ENCODE measurements at regions not wholly inside any gene's neighbourhood (a gene's known extent, or its start where the extent isn't known, plus 50 kb on each side); places are given as distances from the start of the nearest gene placed in this dataset.
"Not testable (repeated sequence)": the region's sequence is repeated elsewhere in the genome, so short reads cannot be mapped to it uniquely, and the experiment has no call there.

- no peak for DNase-seq
These were observed 150.0 kb downstream of the ADSS2 start for GRCh38 chr1:244301595-244302130.

GRCh38 chr1:244302876-244303609 lies 148.7 kb downstream of the ADSS2 start:
- no peak for DNase-seq

- DNase-seq = no peak
These were observed 148.1 kb downstream of the ADSS2 start for GRCh38 chr1:244303610-244303969.

- no peak for DNase-seq
These were observed 147.6 kb downstream of the ADSS2 start for GRCh38 chr1:244304156-244304555.

GRCh38 chr1:244304656-244305055 lies 147.1 kb downstream of the ADSS2 start:
- no peak for DNase-seq

GRCh38 chr1:244305776-244306341 lies 145.8 kb downstream of the ADSS2 start:
- DNase-seq = no peak

- DNase-seq = no peak
These were observed 145.2 kb downstream of the ADSS2 start for GRCh38 chr1:244306544-244306943.

GRCh38 chr1:244309191-244309590 lies 142.5 kb downstream of the ADSS2 start:
- DNase-seq = not testable (repeated sequence)

GRCh38 chr1:244311784-244312532 lies 139.8 kb downstream of the ADSS2 start:
- DNase-seq = no peak

- no peak for DNase-seq
These were observed 138.4 kb downstream of the ADSS2 start for GRCh38 chr1:244313346-244313745.

- DNase-seq = no peak
These were observed 136.7 kb downstream of the ADSS2 start for GRCh38 chr1:244314921-244315559.

GRCh38 chr1:244315996-244316395 lies 135.7 kb downstream of the ADSS2 start:
- DNase-seq = no peak

GRCh38 chr1:244316407-244316806 lies 135.3 kb downstream of the ADSS2 start:
- no peak for DNase-seq

- DNase-seq = no peak
These were observed 134.6 kb downstream of the ADSS2 start for GRCh38 chr1:244316986-244317655.

- no peak for DNase-seq
These were observed 133.6 kb downstream of the ADSS2 start for GRCh38 chr1:244318078-244318477.

- no peak for DNase-seq
These were observed 133.2 kb downstream of the ADSS2 start for GRCh38 chr1:244318512-244318911.

- no peak for DNase-seq
These were observed 132.2 kb downstream of the ADSS2 start for GRCh38 chr1:244319283-244320132.

- no peak for DNase-seq
These were observed 129.5 kb downstream of the ADSS2 start for GRCh38 chr1:244322181-244322580.

- no peak for DNase-seq
These were observed 128.8 kb downstream of the ADSS2 start for GRCh38 chr1:244322791-244323521.

GRCh38 chr1:244324176-244324883 lies 127.4 kb downstream of the ADSS2 start:
- DNase-seq = no peak
